ENCODE measurements at regions not wholly inside any gene's neighbourhood (a gene's known extent, or its start where the extent isn't known, plus 50 kb on each side); places are given as distances from the start of the nearest gene placed in this dataset.

DNA sequence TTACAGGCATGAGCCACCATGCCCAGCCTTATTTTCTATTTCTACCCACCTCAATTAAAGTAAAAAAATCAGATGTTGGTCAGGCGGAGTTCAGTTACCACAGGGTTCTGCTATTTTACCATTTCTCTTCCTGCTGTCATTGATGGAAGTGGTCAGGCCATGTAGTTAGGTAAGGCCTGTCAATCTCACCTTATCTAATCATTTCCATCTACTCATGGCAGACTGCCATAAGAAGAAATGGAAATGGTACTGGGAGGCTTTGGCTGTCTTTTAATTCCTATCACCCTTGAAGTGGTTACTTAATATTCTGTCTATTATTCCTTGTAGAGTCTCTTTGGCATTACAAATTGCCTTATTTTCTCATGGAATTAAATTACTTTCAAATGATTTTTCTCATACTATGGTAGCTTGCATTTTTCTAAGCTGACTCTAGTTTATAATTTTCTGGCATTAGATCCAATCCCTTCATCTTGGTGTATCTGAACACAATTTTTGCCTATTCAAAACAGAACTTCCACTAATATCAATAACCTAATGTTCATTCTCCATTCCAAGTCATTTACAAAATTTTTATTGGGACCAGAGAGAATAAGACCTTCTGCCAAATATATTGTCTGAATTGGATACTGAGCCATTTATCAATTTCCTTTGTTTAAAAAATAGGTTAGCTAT lies 198.7 kb downstream of the DACT1 start:
- TF ChIP-seq POLR2A (IDR thresholded peaks at IDR 0.05): no peak
- TF ChIP-seq, protein P1, sequence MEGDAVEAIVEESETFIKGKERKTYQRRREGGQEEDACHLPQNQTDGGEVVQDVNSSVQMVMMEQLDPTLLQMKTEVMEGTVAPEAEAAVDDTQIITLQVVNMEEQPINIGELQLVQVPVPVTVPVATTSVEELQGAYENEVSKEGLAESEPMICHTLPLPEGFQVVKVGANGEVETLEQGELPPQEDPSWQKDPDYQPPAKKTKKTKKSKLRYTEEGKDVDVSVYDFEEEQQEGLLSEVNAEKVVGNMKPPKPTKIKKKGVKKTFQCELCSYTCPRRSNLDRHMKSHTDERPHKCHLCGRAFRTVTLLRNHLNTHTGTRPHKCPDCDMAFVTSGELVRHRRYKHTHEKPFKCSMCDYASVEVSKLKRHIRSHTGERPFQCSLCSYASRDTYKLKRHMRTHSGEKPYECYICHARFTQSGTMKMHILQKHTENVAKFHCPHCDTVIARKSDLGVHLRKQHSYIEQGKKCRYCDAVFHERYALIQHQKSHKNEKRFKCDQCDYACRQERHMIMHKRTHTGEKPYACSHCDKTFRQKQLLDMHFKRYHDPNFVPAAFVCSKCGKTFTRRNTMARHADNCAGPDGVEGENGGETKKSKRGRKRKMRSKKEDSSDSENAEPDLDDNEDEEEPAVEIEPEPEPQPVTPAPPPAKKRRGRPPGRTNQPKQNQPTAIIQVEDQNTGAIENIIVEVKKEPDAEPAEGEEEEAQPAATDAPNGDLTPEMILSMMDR (IDR thresholded peaks at IDR 0.05 in 8 of 11, conservative IDR thresholded peaks at IDR 0.05 in 3 of 11): no peak
- TF ChIP-seq POLR2AphosphoS5 (IDR thresholded peaks at IDR 0.05): no peak
